MCF 10A (cell line): ENCODE measurements at regions not wholly inside any gene's neighbourhood (a gene's known extent, or its start where the extent isn't known, plus 50 kb on each side); places are given as distances from the start of the nearest gene placed in this dataset.

Experiments
- BruUV-seq: library from RNA; stranded (reverse); fragments of 400-500 nt; replicated peaks from 2 replicates; lab custom pipeline; 2021; lab: Mats Ljungman, UMichigan
- CTCF ChIA-PET: fragments of 300-600 bp; sonication (Branson Sonifier 250); formaldehyde crosslinking; extraction: SDS; loops from one replicate; lab custom pipeline; 2021; ENCODE audit warnings: antibody characterized with exemption, inconsistent platforms; lab: Yijun Ruan, JAX
- POLR2A ChIA-PET: fragments of 300-600, 350-650 bp; sonication (Branson Sonifier 250); formaldehyde crosslinking; extraction: SDS; loops from one replicate; lab custom pipeline; 2020; ENCODE audit warnings: antibody characterized with exemption, inconsistent platforms; lab: Yijun Ruan, JAX
- DNase-seq: peaks from one replicate; pipeline ENCODE4 v3.0.0-alpha.2; 2018; ENCODE audit not compliant: unreplicated experiment
- H3K27ac Mint-ChIP-seq: one replicate; pipeline ENCODE4 v1.8.0; 2022; ENCODE audit warnings: mild to moderate bottlenecking, low read depth, mixed read lengths; ENCODE audit not compliant: unreplicated experiment
- H3K27me3 Mint-ChIP-seq: one replicate; pipeline ENCODE4 v1.8.0; 2022; ENCODE audit warnings: mixed read lengths; ENCODE audit not compliant: insufficient read depth, unreplicated experiment
- H3K36me3 Mint-ChIP-seq: one replicate; pipeline ENCODE4 v1.8.0; 2022; ENCODE audit warnings: mild to moderate bottlenecking, moderate library complexity, mixed read lengths; ENCODE audit not compliant: insufficient read depth, unreplicated experiment
- H3K4me1 Mint-ChIP-seq: one replicate; pipeline ENCODE4 v1.8.0; 2022; ENCODE audit warnings: mixed read lengths; ENCODE audit not compliant: insufficient read depth, unreplicated experiment
- H3K4me3 Mint-ChIP-seq: one replicate; pipeline ENCODE4 v1.8.0; 2022; ENCODE audit warnings: mild to moderate bottlenecking, moderate library complexity, mixed read lengths; ENCODE audit not compliant: unreplicated experiment
- H3K9me3 Mint-ChIP-seq: one replicate; pipeline ENCODE4 v1.8.0; 2022; ENCODE audit warnings: mixed read lengths; ENCODE audit not compliant: unreplicated experiment
- CTCF ChIP-seq: fragments of 200-600 bp; IDR thresholded peaks from one replicate; pipeline ENCODE4 v1.8.0; 2022; ENCODE audit warnings: antibody characterized with exemption, mild to moderate bottlenecking; ENCODE audit not compliant: unreplicated experiment
- intact Hi-C: fragments of 100-400 bp; cut with micrococcal nuclease; formaldehyde crosslinking; loops from 2 replicates; pipeline ENCODE4 v1.14.1; 2022

DNA sequence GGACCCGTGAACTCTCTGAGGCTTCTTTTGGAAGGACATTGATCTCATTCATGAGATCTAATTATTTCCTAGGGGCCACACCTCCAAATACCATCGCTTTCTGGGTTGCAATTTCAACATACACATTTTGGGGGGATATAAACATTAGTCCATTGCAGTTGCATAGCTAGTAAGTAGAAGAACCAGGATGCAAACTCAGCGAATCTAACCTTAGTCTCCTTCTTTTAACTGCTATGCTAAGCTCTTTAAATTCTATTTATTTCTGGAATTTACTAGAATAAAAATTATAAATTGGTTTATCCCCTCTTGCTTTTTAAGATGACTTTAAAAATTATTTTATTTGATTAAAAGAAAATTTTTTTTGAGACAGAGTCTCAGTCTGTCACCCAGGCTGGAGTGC, 232.5 kb upstream of the EEF2KMT start:
- no peak overlapping the region for H3K27ac Mint-ChIP-seq
- H3K9me3 Mint-ChIP-seq = peaks cover 35% of the 10 kb centered on the region
- no peak for TF ChIP-seq CTCF
- H3K27me3 Mint-ChIP-seq = no peaks in the 10 kb centered on the region
- H3K4me1 Mint-ChIP-seq = no peaks in the 10 kb centered on the region
- POLR2A ChIA-PET = no interaction called here
- DNase-seq = no peak
- no peaks in the 10 kb centered on the region for H3K36me3 Mint-ChIP-seq
- intact Hi-C loops = no loop called here
- no TSS peak for BruUV-seq
- no peak overlapping the region for H3K4me3 Mint-ChIP-seq
- CTCF ChIA-PET = no interaction called here

DNA sequence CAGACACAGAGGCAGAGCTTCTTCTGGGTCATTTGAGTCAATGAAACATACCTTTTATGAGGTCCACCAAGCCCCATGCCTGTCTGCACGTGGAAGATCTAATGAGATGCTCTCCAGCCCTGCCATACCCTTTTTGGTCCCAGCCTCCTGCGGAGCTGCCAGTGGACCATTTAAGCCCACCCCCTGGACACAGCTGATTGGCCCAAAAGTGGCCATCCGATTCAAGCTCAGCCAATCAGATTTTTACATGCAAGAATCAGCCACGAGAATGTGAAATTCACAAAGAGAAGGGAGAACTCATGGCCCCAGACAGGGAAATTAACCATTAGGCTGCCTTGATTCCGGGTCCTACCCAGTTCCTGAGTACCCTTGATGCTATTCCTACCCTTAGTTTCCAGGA, 231.0 kb upstream of the EEF2KMT start:
- H3K36me3 Mint-ChIP-seq = no peaks in the 10 kb centered on the region
- intact Hi-C loops = no loop called here
- peaks cover 28% of the 10 kb centered on the region for H3K9me3 Mint-ChIP-seq
- H3K4me1 Mint-ChIP-seq = no peaks in the 10 kb centered on the region
- ChIA-PET POLR2A (no interaction called here), CTCF (no interaction called here)
- H3K27ac Mint-ChIP-seq = no peak overlapping the region
- H3K4me3 Mint-ChIP-seq = no peak overlapping the region
- no peaks in the 10 kb centered on the region for H3K27me3 Mint-ChIP-seq
- no peak for TF ChIP-seq CTCF
- BruUV-seq = no TSS peak
- DNase-seq = no peak

DNA sequence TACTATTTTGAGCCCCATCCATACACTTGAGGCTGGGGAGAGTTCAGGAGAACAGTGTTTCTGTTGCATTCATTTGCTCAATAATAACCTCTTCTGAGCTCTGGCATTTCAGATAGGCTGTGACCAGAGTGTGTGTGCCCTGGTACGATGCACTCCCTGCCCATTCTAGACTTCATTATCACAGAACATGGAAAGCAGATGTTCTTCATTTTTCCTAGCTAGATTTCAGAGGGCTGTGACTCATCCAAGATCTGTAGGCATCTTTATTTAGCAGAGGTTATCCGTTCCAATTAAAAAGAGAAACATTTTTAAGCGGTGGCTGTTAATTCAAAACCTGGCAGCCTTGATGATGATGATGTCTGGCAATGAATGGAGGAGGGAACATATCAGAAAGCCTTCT, 228.8 kb upstream of the EEF2KMT start:
- ChIA-PET CTCF (no interaction called here), POLR2A (no interaction called here)
- intact Hi-C loops = no loop called here
- DNase-seq = no peak
- TF ChIP-seq CTCF = no peak
- Mint-ChIP-seq H3K9me3 (peaks cover 33% of the 10 kb centered on the region), H3K27ac (no peak overlapping the region), H3K27me3 (no peaks in the 10 kb centered on the region), H3K4me3 (no peak overlapping the region), H3K4me1 (no peaks in the 10 kb centered on the region), H3K36me3 (no peaks in the 10 kb centered on the region)
- no TSS peak for BruUV-seq

GRCh38 chr16:5325932-5326331, 228.3 kb upstream of the EEF2KMT start:
- POLR2A ChIA-PET = no interaction called here
- no peaks in the 10 kb centered on the region for H3K4me1 Mint-ChIP-seq
- TF ChIP-seq CTCF = no peak
- BruUV-seq = no TSS peak
- CTCF ChIA-PET = no interaction called here
- no peak overlapping the region for H3K4me3 Mint-ChIP-seq
- peaks cover 33% of the 10 kb centered on the region for H3K9me3 Mint-ChIP-seq
- intact Hi-C loops = no loop called here
- no peak for DNase-seq
- no peaks in the 10 kb centered on the region for H3K27me3 Mint-ChIP-seq
- no peak overlapping the region for H3K27ac Mint-ChIP-seq
- H3K36me3 Mint-ChIP-seq = no peaks in the 10 kb centered on the region
